Left lung (tissue), 4 donors: ENCODE measurements at regions not wholly inside any gene's neighbourhood (a gene's known extent, or its start where the extent isn't known, plus 50 kb on each side); places are given as distances from the start of the nearest gene placed in this dataset.

Source experiments
- ATAC-seq: fragments of 200-7000 bp; cut with Tn5 transposase; one replicate; pipeline ENCODE4 v1.9.1; 2020; ENCODE audit warnings: moderate library complexity
- DNase-seq, 4 donors: peaks; one replicate each; pipeline ENCODE4 v3.0.0-alpha.2; 2013 to 2020
- H3K27ac ChIP-seq, 2 donors: fragments of 200-600 bp; sonication (generic) in 1 of 2; one replicate each; pipeline versions ENCODE4 v1.5.0 to v1.8.0; 2020 to 2021
- H3K27me3 ChIP-seq, 2 donors: fragments of 200-600 bp; sonication (generic) in 1 of 2; one replicate each; pipeline versions ENCODE4 v1.5.0 to v1.8.0; 2020 to 2021
- H3K36me3 ChIP-seq, 2 donors: fragments of 200-600 bp; sonication (generic) in 1 of 2; one replicate each; pipeline versions ENCODE4 v1.5.0 to v1.8.0; 2020 to 2021
- H3K4me1 ChIP-seq, 2 donors: fragments of 200-600 bp; one replicate each; pipeline ENCODE4 v1.8.0; 2021
- H3K4me3 ChIP-seq, 2 donors: fragments of 200-600 bp; sonication (generic) in 1 of 2; one replicate each; pipeline versions ENCODE4 v1.5.0 to v1.8.0; 2020 to 2021; ENCODE audit warnings: mild to moderate bottlenecking in 1 of 2
- H3K9me3 ChIP-seq, 2 donors: fragments of 200-600 bp; sonication (generic) in 1 of 2; one replicate each; pipeline versions ENCODE4 v1.5.0 to v1.8.0; 2020 to 2021
- CTCF ChIP-seq, 2 donors: fragments of 200-600 bp; sonication (generic) in 1 of 2; IDR thresholded peaks; one replicate each; pipeline versions ENCODE4 v1.5.0 to v1.8.0; 2021; ENCODE audit warnings: antibody characterized with exemption in 2 of 2
- intact Hi-C, 2 donors: fragments of 100-400 bp; cut with DNase I; formaldehyde crosslinking; loops; one replicate each; pipeline versions ENCODE4 v1.11.2 to v1.14.2; 2022
- donor health status: DM: no; HTN: yes; CAD: no.
- donor health status: DM: no; HTN: no; CAD: no.

DNA sequence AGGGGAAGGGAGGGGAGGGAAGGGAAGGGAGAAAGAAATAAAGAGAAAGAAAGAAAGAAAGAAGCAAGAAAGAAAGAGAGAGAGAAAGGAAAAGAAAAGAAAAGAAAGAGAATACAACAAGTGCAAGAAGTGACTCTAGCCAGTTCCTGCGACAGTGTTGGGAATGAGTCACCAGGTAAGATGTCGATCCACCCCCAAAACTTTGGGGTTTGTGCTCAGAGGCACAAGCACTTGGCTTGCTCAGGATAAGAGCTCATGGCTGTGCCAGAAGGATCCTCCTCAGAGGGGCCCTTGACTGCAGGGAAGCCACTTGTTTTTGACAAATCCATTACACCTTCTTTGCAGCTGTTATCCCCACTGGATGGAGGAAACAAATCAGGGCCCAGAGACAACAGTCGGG lies 137.7 kb downstream of the TMEM132E start:
- TF ChIP-seq CTCF (IDR thresholded peaks at IDR 0.05) = no peak
- no peak for ATAC-seq
- H3K27me3 ChIP-seq = peaks cover 0 to 38% of the 10 kb centered on the region in 2 donors
- H3K4me1 ChIP-seq = no peaks in the 10 kb centered on the region
- no peak overlapping the region for H3K4me3 ChIP-seq
- H3K27ac ChIP-seq = no peak overlapping the region
- H3K36me3 ChIP-seq = no peaks in the 10 kb centered on the region
- no peaks in the 10 kb centered on the region for H3K9me3 ChIP-seq
- intact Hi-C loops = no loop called here
- no peak for DNase-seq

DNA sequence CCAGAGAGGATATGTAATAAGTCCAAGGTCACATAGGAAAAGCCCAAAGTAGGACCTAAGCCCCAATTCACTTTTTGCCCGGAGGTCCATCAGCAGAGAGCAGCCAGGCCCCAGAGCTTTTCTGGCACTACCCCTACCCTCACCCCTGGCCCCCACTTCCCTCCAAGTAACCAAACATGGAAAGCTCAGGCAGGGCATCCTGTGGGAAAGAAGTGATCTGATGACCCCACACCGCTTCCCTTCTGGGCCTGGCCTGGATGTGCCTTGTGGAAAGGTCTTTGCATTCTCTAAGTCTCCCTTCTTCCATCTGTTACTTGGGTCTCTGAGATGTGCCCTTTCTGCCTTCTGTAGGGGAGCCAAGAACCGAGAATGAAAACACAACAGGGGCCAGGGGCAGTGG lies 136.9 kb downstream of the TMEM132E start:
- intact Hi-C loops = no loop called here
- Histone ChIP-seq H3K27me3 (peaks cover 0 to 38% of the 10 kb centered on the region in 2 donors), H3K4me3 (no peak overlapping the region), H3K36me3 (no peaks in the 10 kb centered on the region), H3K4me1 (no peaks in the 10 kb centered on the region), H3K9me3 (no peaks in the 10 kb centered on the region), H3K27ac (no peak overlapping the region)
- ATAC-seq (no peak), DNase-seq (no peak)
- no peak for TF ChIP-seq CTCF (IDR thresholded peaks at IDR 0.05)

- no peak overlapping the region for H3K27ac ChIP-seq
- DNase-seq (no peak), ATAC-seq (no peak)
- no peak overlapping the region for H3K4me3 ChIP-seq
- peaks cover 0 to 38% of the 10 kb centered on the region in 2 donors for H3K27me3 ChIP-seq
- TF ChIP-seq CTCF (IDR thresholded peaks at IDR 0.05) = no peak
- H3K4me1 ChIP-seq = no peaks in the 10 kb centered on the region
- no peaks in the 10 kb centered on the region for H3K36me3 ChIP-seq
- H3K9me3 ChIP-seq = no peaks in the 10 kb centered on the region
- intact Hi-C loops = no loop called here
Measured at GRCh38 chr17:34715504-34715903, 136.1 kb downstream of the TMEM132E start.

DNA sequence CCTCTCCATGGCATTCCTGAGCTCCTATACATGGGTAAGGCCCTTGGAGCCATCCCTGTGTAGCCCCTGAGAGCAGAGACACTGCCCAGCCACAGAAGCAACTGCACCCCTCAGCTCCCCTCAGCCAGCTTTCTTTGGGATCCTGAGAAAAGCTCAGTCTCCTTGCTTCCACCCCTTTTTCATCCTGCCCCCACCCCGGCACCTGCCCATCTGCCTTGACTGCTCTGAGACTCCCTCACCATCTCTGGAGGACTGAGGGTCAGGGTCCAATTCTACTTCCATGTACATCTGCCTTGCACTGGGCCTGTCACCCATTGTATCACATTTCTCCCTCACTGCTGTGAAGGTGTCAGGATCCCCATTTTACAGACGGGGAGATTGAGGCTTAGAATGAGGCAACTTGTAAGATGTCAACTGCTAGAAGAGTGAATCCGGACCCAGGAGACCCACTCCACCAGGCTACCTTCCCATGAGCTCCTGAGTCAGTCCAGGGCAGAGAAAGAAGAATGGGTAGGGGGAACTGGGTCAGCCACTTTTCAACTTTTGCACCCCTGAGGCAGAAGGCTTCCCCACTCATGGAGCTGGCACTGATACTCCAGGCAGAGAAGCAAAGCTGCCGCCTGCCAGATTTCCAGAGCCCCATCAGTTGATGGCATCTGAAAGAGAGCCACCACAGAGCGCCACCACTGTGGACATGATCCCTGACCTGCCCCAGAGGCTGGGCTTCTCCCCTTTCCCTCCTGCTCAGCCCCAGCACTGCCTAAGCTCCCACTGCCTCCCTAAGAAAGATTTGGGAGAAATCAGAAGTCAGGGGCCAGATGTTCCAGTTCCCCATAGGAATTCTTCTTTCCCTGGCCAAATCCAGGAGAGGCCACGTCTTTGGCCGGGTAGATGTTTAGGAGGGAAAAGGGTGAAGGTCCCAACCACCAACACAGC lies 135.4 kb downstream of the TMEM132E start:
- H3K27me3 ChIP-seq = peaks cover 0 to 43% of the 10 kb centered on the region in 2 donors
- no peak overlapping the region for H3K27ac ChIP-seq
- ATAC-seq (no peak), DNase-seq (no peak)
- H3K4me3 ChIP-seq = no peak overlapping the region
- intact Hi-C loops = no loop called here
- TF ChIP-seq CTCF (IDR thresholded peaks at IDR 0.05) = no peak
- no peaks in the 10 kb centered on the region for H3K36me3 ChIP-seq
- H3K9me3 ChIP-seq = no peaks in the 10 kb centered on the region
- H3K4me1 ChIP-seq = no peaks in the 10 kb centered on the region

DNA sequence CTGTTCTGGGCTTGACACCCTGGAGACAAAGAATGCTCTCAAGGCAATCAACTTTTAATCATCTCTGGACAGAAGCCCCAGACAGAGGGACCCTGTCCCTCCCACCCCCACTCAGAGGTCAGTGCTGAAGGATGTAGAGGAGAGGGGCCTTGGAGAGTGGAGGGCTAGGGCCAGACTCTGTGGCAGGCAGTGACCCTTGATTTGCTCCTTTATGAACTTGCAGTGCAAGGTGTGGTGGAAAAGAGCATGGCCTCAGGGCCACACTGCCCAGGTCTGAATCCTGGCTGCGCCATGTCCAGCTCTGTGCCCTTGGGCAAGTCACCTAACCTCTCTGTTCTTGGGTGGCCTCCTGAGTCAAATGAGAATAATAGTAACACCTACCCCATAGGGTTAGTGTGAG lies 134.3 kb downstream of the TMEM132E start:
- intact Hi-C loops = no loop called here
- Histone ChIP-seq H3K4me1 (no peaks in the 10 kb centered on the region), H3K36me3 (no peaks in the 10 kb centered on the region), H3K27me3 (peaks cover 0 to 44% of the 10 kb centered on the region in 2 donors), H3K4me3 (no peak overlapping the region), H3K27ac (no peak overlapping the region), H3K9me3 (no peaks in the 10 kb centered on the region)
- DNase-seq (no peak), ATAC-seq (no peak)
- no peak for TF ChIP-seq CTCF (IDR thresholded peaks at IDR 0.05)
